H1 (cell line): ENCODE measurements at regions not wholly inside any gene's neighbourhood (a gene's known extent, or its start where the extent isn't known, plus 50 kb on each side); places are given as distances from the start of the nearest gene placed in this dataset.

Experiments used
- CTCF ChIA-PET: fragments of 300-600 bp; sonication (Branson Sonifier 250); formaldehyde crosslinking; loops from one replicate; lab custom pipeline; 2021; ENCODE audit not compliant: partially characterized antibody; lab: Charles Lee
- POLR2A ChIA-PET: fragments of 300-600 bp; sonication (Branson Sonifier 250); formaldehyde crosslinking; loops from one replicate; lab custom pipeline; 2021; ENCODE audit warnings: inconsistent platforms; ENCODE audit not compliant: partially characterized antibody; lab: Charles Lee
- DNase-seq, 2 experiments: peaks; one replicate each; pipeline versions ENCODE4 v3.0.0 to v3.0.0-alpha.2; 2010 to 2022; ENCODE audit warnings: low spot score in 2 of 2, low read depth in 1 of 2, mixed read lengths in 1 of 2
- FAIRE-seq: peaks from 2 replicates; lab custom pipeline; 2011; peaks lifted over from hg19 to GRCh38; lab: Jason Lieb, UNC
- H2AFZ ChIP-seq: 2 replicates; pipeline ENCODE4 v1.8.1; 2012; ENCODE audit warnings: low read length, inconsistent platforms
- H2AK5ac ChIP-seq: 2 replicates; pipeline ENCODE4 v1.6.1; 2013; ENCODE audit warnings: low read depth, low read length
- H2BK120ac ChIP-seq: replicated peaks from 2 replicates; pipeline ENCODE3; 2013; ENCODE audit warnings: low read depth, low read length, inconsistent platforms
- H2BK12ac ChIP-seq: 2 replicates; pipeline ENCODE4 v1.6.1; 2013; ENCODE audit warnings: low read depth, low read length
- H2BK15ac ChIP-seq: 2 replicates; pipeline ENCODE4 v1.6.1; 2013; ENCODE audit warnings: low read length
- H2BK20ac ChIP-seq: 2 replicates; pipeline ENCODE4 v1.6.1; 2013; ENCODE audit warnings: low read length
- H2BK5ac ChIP-seq: 2 replicates; pipeline ENCODE4 v1.6.1; 2013; ENCODE audit warnings: low read depth, low read length
- H3K14ac ChIP-seq: 2 replicates; pipeline ENCODE4 v1.6.1; 2013; ENCODE audit warnings: inconsistent platforms; ENCODE audit not compliant: insufficient read length
- H3K18ac ChIP-seq: 2 replicates; pipeline ENCODE4 v1.6.1; 2013; ENCODE audit warnings: low read length; ENCODE audit errors: extremely low read depth
- H3K23ac ChIP-seq: 2 replicates; pipeline ENCODE4 v1.6.1; 2013; ENCODE audit warnings: inconsistent platforms; ENCODE audit not compliant: insufficient read length
- H3K23me2 ChIP-seq: 2 replicates; pipeline ENCODE4 v1.6.1; 2013; ENCODE audit warnings: low read depth, low read length
- H3K27ac ChIP-seq: 2 replicates; pipeline ENCODE4 v1.6.1; 2011; ENCODE audit warnings: low read depth, low read length, inconsistent platforms
- H3K27me3 ChIP-seq, 4 experiments: replicated peaks in 1 of 4; 1 replicate in 1 of 4; 2 replicates in 3 of 4; pipeline versions ENCODE4 v1.6.1 to v1.8.1; 2011 to 2013; ENCODE audit warnings: low read length in 3 of 4, mild to moderate bottlenecking in 3 of 4, inconsistent platforms in 2 of 4, mixed read lengths in 2 of 4, moderate library complexity in 1 of 4; ENCODE audit not compliant: control insufficient read depth in 3 of 4, insufficient read depth in 3 of 4; ENCODE audit errors: extremely low read depth in 1 of 4
- H3K36me3 ChIP-seq, 4 experiments: 2 replicates each; pipeline versions ENCODE4 v1.6.1 to v1.8.1; 2011 to 2013; ENCODE audit warnings: mild to moderate bottlenecking in 4 of 4, low read length in 3 of 4, moderate library complexity in 2 of 4, control low read depth in 1 of 4, inconsistent platforms in 1 of 4; ENCODE audit not compliant: insufficient read depth in 4 of 4, control insufficient read depth in 2 of 4
- H3K4ac ChIP-seq: replicated peaks from 2 replicates; pipeline ENCODE3; 2013; ENCODE audit warnings: low read length, low read depth, mixed read lengths, inconsistent platforms; ENCODE audit not compliant: insufficient read length
- H3K4me1 ChIP-seq, 4 experiments: replicated peaks in 1 of 4; 1 replicate in 1 of 4; 2 replicates in 3 of 4; pipeline versions ENCODE4 v1.6.1 to v1.8.1; 2011 to 2013; ENCODE audit warnings: low read length in 3 of 4, inconsistent platforms in 2 of 4, mixed read lengths in 1 of 4; ENCODE audit not compliant: insufficient read depth in 4 of 4, control insufficient read depth in 3 of 4
- H3K4me2 ChIP-seq, 2 experiments: 2 replicates each; pipeline versions ENCODE4 v1.6.1 to v1.8.1; 2011 to 2013; ENCODE audit warnings: low read depth in 2 of 2, low read length in 2 of 2, control low read depth in 1 of 2, inconsistent platforms in 1 of 2, mild to moderate bottlenecking in 1 of 2; ENCODE audit not compliant: insufficient read depth in 1 of 2
- H3K4me3 ChIP-seq, 4 experiments: fragments of 200-600, 300-600 bp in 1 of 4; sonication (generic), shearing (Covaris generic), sonication (Bioruptor Twin) in 1 of 4; 2 replicates each; pipeline versions ENCODE4 v1.5.1 to v1.8.1; 2011 to 2016; ENCODE audit warnings: low read length in 4 of 4, low read depth in 3 of 4, control low read depth in 2 of 4, inconsistent platforms in 2 of 4, mild to moderate bottlenecking in 2 of 4, mixed read lengths in 1 of 4, moderate library complexity in 1 of 4; ENCODE audit not compliant: insufficient read depth in 2 of 4; ENCODE audit errors: extremely low read depth in 1 of 4
- H3K56ac ChIP-seq: replicated peaks from 2 replicates; pipeline ENCODE3; 2013; ENCODE audit warnings: low read depth, mild to moderate bottlenecking, mixed read lengths, low read length, inconsistent platforms; ENCODE audit not compliant: insufficient read length
- H3K79me1 ChIP-seq: 2 replicates; pipeline ENCODE4 v1.6.1; 2013; ENCODE audit warnings: low read depth, low read length, control low read depth
- H3K79me2 ChIP-seq, 2 experiments: 2 replicates each; pipeline versions ENCODE4 v1.6.1 to v1.8.1; 2012 to 2013; ENCODE audit warnings: low read length in 2 of 2, mild to moderate bottlenecking in 2 of 2, inconsistent platforms in 1 of 2; ENCODE audit not compliant: insufficient read depth in 2 of 2, control insufficient read depth in 1 of 2
- H3K9ac ChIP-seq, 4 experiments: replicated peaks in 1 of 4; 1 replicate in 1 of 4; 2 replicates in 3 of 4; pipeline versions ENCODE4 v1.6.1 to v1.8.1; 2011 to 2013; ENCODE audit warnings: low read depth in 3 of 4, low read length in 3 of 4, control low read depth in 2 of 4, mild to moderate bottlenecking in 2 of 4, moderate library complexity in 2 of 4, inconsistent platforms in 1 of 4; ENCODE audit errors: extremely low read depth in 1 of 4
- H3K9me3 ChIP-seq, 2 experiments: 2 replicates each; pipeline versions ENCODE4 v1.6.1 to v1.8.1; 2012 to 2013; ENCODE audit warnings: mild to moderate bottlenecking in 2 of 2, moderate library complexity in 2 of 2, control low read depth in 1 of 2, inconsistent platforms in 1 of 2, low read depth in 1 of 2, low read length in 1 of 2, mixed read lengths in 1 of 2; ENCODE audit not compliant: insufficient read depth in 2 of 2
- H4K20me1 ChIP-seq, 2 experiments: replicated peaks in 1 of 2; 2 replicates each; pipeline versions ENCODE3 to v1.8.1; 2011 to 2013; ENCODE audit warnings: inconsistent platforms in 2 of 2, low read length in 2 of 2, mild to moderate bottlenecking in 1 of 2; ENCODE audit not compliant: insufficient read depth in 2 of 2, control insufficient read depth in 1 of 2
- H4K5ac ChIP-seq: 2 replicates; pipeline ENCODE4 v1.6.1; 2013; ENCODE audit warnings: low read length, low read depth, mixed read lengths, inconsistent platforms; ENCODE audit not compliant: insufficient read length
- H4K8ac ChIP-seq: 2 replicates; pipeline ENCODE4 v1.8.0; 2013; ENCODE audit warnings: mild to moderate bottlenecking, moderate library complexity, low read length, inconsistent platforms; ENCODE audit not compliant: insufficient read depth; ENCODE audit errors: extremely low read depth
- H4K91ac ChIP-seq: replicated peaks from 2 replicates; pipeline ENCODE3; 2013; ENCODE audit warnings: low read length, mixed read lengths, inconsistent platforms; ENCODE audit not compliant: insufficient read length
- CTBP2 ChIP-seq: IDR thresholded peaks from 2 replicates; pipeline ENCODE4 v1.7.0; 2011; ENCODE audit warnings: borderline replicate concordance, mild to moderate bottlenecking, moderate library complexity, mixed read lengths, low read length; ENCODE audit not compliant: insufficient read depth, insufficient read length
- EZH2 ChIP-seq: fragments of 200-600 bp; sonication (generic); IDR thresholded peaks from 2 replicates; pipeline ENCODE4 v1.7.1; 2012; ENCODE audit warnings: low read depth, mild to moderate bottlenecking, moderate library complexity, low read length, inconsistent platforms; ENCODE audit not compliant: severe bottlenecking
- SUZ12 ChIP-seq: fragments of 200-600 bp; sonication (generic); IDR thresholded peaks from 2 replicates; pipeline ENCODE4 v1.6.1; 2012; ENCODE audit warnings: mild to moderate bottlenecking, inconsistent platforms, low read length, moderate library complexity, mixed read lengths
- WGBS, 2 experiments: shearing (Covaris generic) in 1 of 2; methylation state at CpG; one replicate each; pipeline versions ENCODE4 v1.1.6 to v1.1.7; 2013 to 2015; ENCODE audit warnings: low lambda C conversion rate in 2 of 2, mixed read lengths in 2 of 2, inconsistent platforms in 1 of 2, low coverage in 1 of 2, missing lambda C conversion rate in 1 of 2; ENCODE audit not compliant: insufficient replicate concordance in 2 of 2, insufficient coverage in 1 of 2, insufficient read length in 1 of 2; ENCODE audit errors: extremely low coverage in 1 of 2, missing lambda C conversion rate in 1 of 2; 5-methylcytosine and 5-hydroxymethylcytosine counted together
- TF ChIP-seq, protein P1 (sequence below): IDR thresholded peaks from 2 replicates; pipeline ENCODE4 v1.6.1; 2012; ENCODE audit warnings: low read length, inconsistent platforms

DNA sequence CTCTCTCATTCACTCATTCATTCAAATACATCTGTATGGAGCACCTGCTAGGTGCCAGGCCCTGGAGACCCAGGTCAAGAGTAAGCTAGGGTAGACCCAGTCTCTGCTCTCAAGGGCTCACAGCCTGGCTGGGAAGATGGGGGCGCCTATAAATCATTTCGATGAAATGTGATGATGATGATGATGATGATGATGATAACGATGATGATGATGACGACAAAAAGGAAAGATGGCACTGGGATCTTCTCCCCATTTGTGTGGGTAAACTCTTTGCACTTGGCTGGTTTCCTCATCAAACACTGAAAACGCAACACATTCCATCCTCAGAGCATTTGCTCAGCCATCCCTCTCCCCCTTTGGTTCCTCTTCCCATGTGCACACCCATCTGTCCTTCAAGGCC, 188.0 kb upstream of the CDYL start:
- H4K5ac ChIP-seq, result no peak overlapping the region
- no peak overlapping the region for H3K4me2 ChIP-seq
- DNase-seq, result no peak
- 0 out of 2 replicates have a peak, but pooled peaks cover 2% of the 10 kb centered on the region for H3K23me2 ChIP-seq
- H3K9ac ChIP-seq, result no peak overlapping the region
- no peak overlapping the region for H3K18ac ChIP-seq
- no peak overlapping the region for H2BK120ac ChIP-seq
- no peak overlapping the region for H3K56ac ChIP-seq
- ChIA-PET POLR2A (no interaction called here), CTCF (no interaction called here)
- no peak overlapping the region for H3K14ac ChIP-seq
- H3K36me3 ChIP-seq, result no peaks in the 10 kb centered on the region
- H3K9me3 ChIP-seq, result no peaks in the 10 kb centered on the region
- no peaks in the 10 kb centered on the region for H3K79me2 ChIP-seq
- no peak overlapping the region for H3K4ac ChIP-seq
- no peak overlapping the region for H2AFZ ChIP-seq
- no peak overlapping the region for H2BK12ac ChIP-seq
- no peaks in the 10 kb centered on the region for H3K4me1 ChIP-seq
- H2AK5ac ChIP-seq, result no peak overlapping the region
- no peaks in the 10 kb centered on the region for H3K27me3 ChIP-seq
- 97% methylated on average over 5 of the region's 5 CpGs; no CpG with 5 or more reads in 1 of the 2 experiments for WGBS, 2 experiments
- no peak overlapping the region for H4K8ac ChIP-seq
- H2BK5ac ChIP-seq, result no peak overlapping the region
- H4K91ac ChIP-seq, result no peak overlapping the region
- no peak overlapping the region for H3K4me3 ChIP-seq
- FAIRE-seq, result no peak
- H3K23ac ChIP-seq, result no peak overlapping the region
- H3K27ac ChIP-seq, result no peak overlapping the region
- H4K20me1 ChIP-seq, result no peaks in the 10 kb centered on the region
- H2BK20ac ChIP-seq, result no peak overlapping the region
- no peak overlapping the region for H2BK15ac ChIP-seq
- H3K79me1 ChIP-seq, result no peaks in the 10 kb centered on the region
- TF ChIP-seq SUZ12, result no peak
- no peak for TF ChIP-seq CTBP2
- TF ChIP-seq, protein P1, sequence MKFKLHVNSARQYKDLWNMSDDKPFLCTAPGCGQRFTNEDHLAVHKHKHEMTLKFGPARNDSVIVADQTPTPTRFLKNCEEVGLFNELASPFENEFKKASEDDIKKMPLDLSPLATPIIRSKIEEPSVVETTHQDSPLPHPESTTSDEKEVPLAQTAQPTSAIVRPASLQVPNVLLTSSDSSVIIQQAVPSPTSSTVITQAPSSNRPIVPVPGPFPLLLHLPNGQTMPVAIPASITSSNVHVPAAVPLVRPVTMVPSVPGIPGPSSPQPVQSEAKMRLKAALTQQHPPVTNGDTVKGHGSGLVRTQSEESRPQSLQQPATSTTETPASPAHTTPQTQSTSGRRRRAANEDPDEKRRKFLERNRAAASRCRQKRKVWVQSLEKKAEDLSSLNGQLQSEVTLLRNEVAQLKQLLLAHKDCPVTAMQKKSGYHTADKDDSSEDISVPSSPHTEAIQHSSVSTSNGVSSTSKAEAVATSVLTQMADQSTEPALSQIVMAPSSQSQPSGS, result no peak
- no peak for TF ChIP-seq EZH2
